HepG2 (cell line): ENCODE measurements at regions not wholly inside any gene's neighbourhood (a gene's known extent, or its start where the extent isn't known, plus 50 kb on each side); places are given as distances from the start of the nearest gene placed in this dataset.

Experiments used
- ATAC-seq: fragments of 200-7000 bp; cut with Tn5 transposase; 3 replicates; pipeline ENCODE4 v1.9.1; 2020; ENCODE audit warnings: mild to moderate bottlenecking, moderate library complexity
- BruUV-seq: library from RNA; stranded (reverse); fragments of 400-500 nt; replicated peaks from 2 replicates; lab custom pipeline; 2021; lab: Mats Ljungman, UMichigan
- CTCF ChIA-PET: fragments of 300-600 bp; formaldehyde crosslinking; extraction: SDS; loops from one replicate; lab custom pipeline; 2021; ENCODE audit warnings: low total read pairs, inconsistent platforms, low intra/inter-chr PET ratio; lab: Yijun Ruan, JAX
- POLR2A ChIA-PET: fragments of 350-600 bp; sonication (Branson Sonifier 250); formaldehyde crosslinking; loops from one replicate; lab custom pipeline; 2020; ENCODE audit warnings: antibody characterized with exemption, inconsistent platforms; lab: Yijun Ruan, JAX
- DNase-seq: peaks from one replicate; pipeline ENCODE4 v3.0.0-alpha.2; 2015; ENCODE audit warnings: low spot score
- FAIRE-seq: peaks from 3 replicates; lab custom pipeline; 2011; peaks lifted over from hg19 to GRCh38; lab: Jason Lieb, UNC
- H2AFZ ChIP-seq: one replicate; pipeline ENCODE4 v1.6.1; 2011; ENCODE audit warnings: low read length, inconsistent platforms
- H3K27ac ChIP-seq: fragments of 300-600 bp; 3 replicates; pipeline ENCODE4 v1.8.0; 2011; ENCODE audit warnings: mixed run types, mild to moderate bottlenecking, mixed read lengths, low read length, inconsistent platforms; ENCODE audit not compliant: insufficient read depth; ENCODE audit errors: extremely low read length
- H3K27me3 ChIP-seq, 2 experiments: fragments of 200-600 bp in 1 of 2; 2 replicates in 1 of 2; 3 replicates in 1 of 2; pipeline versions ENCODE4 v1.6.0 to v1.8.0; 2011; ENCODE audit warnings: low read length in 2 of 2, mild to moderate bottlenecking in 2 of 2, moderate library complexity in 2 of 2, inconsistent platforms in 1 of 2; ENCODE audit not compliant: insufficient read depth in 2 of 2, control insufficient read depth in 1 of 2
- H3K36me3 ChIP-seq, 2 experiments: fragments of 200-600 bp in 1 of 2; replicated peaks in 1 of 2; 2 replicates in 1 of 2; 3 replicates in 1 of 2; pipeline versions ENCODE4 v1.5.1 to v1.8.0; 2011; ENCODE audit warnings: low read length in 2 of 2, inconsistent platforms in 1 of 2; ENCODE audit not compliant: insufficient read depth in 2 of 2, control insufficient read depth in 1 of 2
- H3K4me1 ChIP-seq: 2 replicates; pipeline ENCODE4 v1.5.1; 2012; ENCODE audit warnings: low read length, inconsistent platforms; ENCODE audit not compliant: insufficient read depth
- H3K4me2 ChIP-seq: 2 replicates; pipeline ENCODE4 v1.6.0; 2011; ENCODE audit warnings: low read depth, low read length, inconsistent platforms
- H3K4me3 ChIP-seq, 3 experiments: fragments of 200-600 bp in 1 of 3; sonication (generic), shearing (Covaris generic) in 1 of 3; replicated peaks in 1 of 3; 2 replicates each; pipeline ENCODE4 v1.5.1; 2011 to 2016; ENCODE audit warnings: low read length in 3 of 3, inconsistent platforms in 2 of 3, low read depth in 2 of 3, mild to moderate bottlenecking in 2 of 3, control low read depth in 1 of 3, mixed read lengths in 1 of 3; ENCODE audit not compliant: insufficient read depth in 1 of 3
- H3K79me2 ChIP-seq: one replicate; pipeline ENCODE4 v1.6.1; 2011; ENCODE audit warnings: low read length, inconsistent platforms; ENCODE audit not compliant: insufficient read depth
- H3K9ac ChIP-seq: 2 replicates; pipeline ENCODE4 v1.6.0; 2011; ENCODE audit warnings: mild to moderate bottlenecking, low read depth, low read length, inconsistent platforms; ENCODE audit not compliant: insufficient read depth
- H3K9me3 ChIP-seq: 2 replicates; pipeline ENCODE4 v1.5.1; 2012; ENCODE audit warnings: mild to moderate bottlenecking, low read length
- H4K20me1 ChIP-seq: 2 replicates; pipeline ENCODE4 v1.6.0; 2011; ENCODE audit warnings: inconsistent platforms, mild to moderate bottlenecking, low read length, moderate library complexity; ENCODE audit not compliant: insufficient read depth
- FOXC1 ChIP-seq: sonication (generic); formaldehyde crosslinking; IDR thresholded peaks from 2 replicates; pipeline ENCODE4 v1.8.0; 2022; ENCODE audit warnings: mild to moderate bottlenecking, missing genetic modification reagents, borderline replicate concordance
- LCORL ChIP-seq, 2 experiments: fragments of 450-650 bp in 1 of 2; sonication (generic) in 1 of 2; formaldehyde crosslinking in 1 of 2; IDR thresholded peaks; 2 replicates each; pipeline versions ENCODE4 v1.5.0 to v1.6.1; 2017 to 2020; ENCODE audit warnings: antibody characterized with exemption in 1 of 2, missing genetic modification reagents in 1 of 2
- SAP130 ChIP-seq: IDR thresholded peaks from 2 replicates; pipeline ENCODE4 v1.6.1; 2016; ENCODE audit warnings: low read depth
- YY1 ChIP-seq: IDR thresholded peaks from 2 replicates; pipeline ENCODE4 v1.6.1; 2011; ENCODE audit warnings: low read length, low read depth, moderate library complexity, mild to moderate bottlenecking; ENCODE audit not compliant: insufficient read depth, insufficient replicate concordance
- ZFX ChIP-seq: sonication (generic); formaldehyde crosslinking; IDR thresholded peaks from 2 replicates; pipeline ENCODE4 v1.4.0; 2020; ENCODE audit warnings: mild to moderate bottlenecking, low read depth, missing genetic modification reagents, moderate library complexity
- ZNF281 ChIP-seq: sonication (generic); formaldehyde crosslinking; IDR thresholded peaks from 2 replicates; pipeline ENCODE4 v1.4.0; 2020; ENCODE audit warnings: missing genetic modification reagents, borderline replicate concordance
- ZNF562 ChIP-seq: sonication (generic); formaldehyde crosslinking; IDR thresholded peaks from 2 replicates; pipeline ENCODE4 v1.8.0; 2022; ENCODE audit warnings: missing genetic modification reagents, borderline replicate concordance
- WGBS: methylation state at CpG from one replicate; pipeline ENCODE4 v1.1.6; 2017; ENCODE audit warnings: low lambda C conversion rate; 5-methylcytosine and 5-hydroxymethylcytosine counted together
- in situ Hi-C: cut with HindIII; loops from 2 replicates; pipeline ENCODE4 v1.10.0; 2017; ENCODE audit warnings: low pct_unique_long_range_greater_than_20kb; ENCODE audit not compliant: extremely low pct_ligation_motif_present
- intact Hi-C: fragments of 100-400 bp; cut with micrococcal nuclease; formaldehyde crosslinking; loops from one replicate; pipeline ENCODE4 v1.10.0; 2022; ENCODE audit not compliant: unreplicated experiment
- TF ChIP-seq, protein P1 (sequence below): sonication (generic); formaldehyde crosslinking; IDR thresholded peaks from 2 replicates; pipeline ENCODE4 v1.8.0; 2022; ENCODE audit warnings: mild to moderate bottlenecking, missing genetic modification reagents, moderate library complexity

DNA sequence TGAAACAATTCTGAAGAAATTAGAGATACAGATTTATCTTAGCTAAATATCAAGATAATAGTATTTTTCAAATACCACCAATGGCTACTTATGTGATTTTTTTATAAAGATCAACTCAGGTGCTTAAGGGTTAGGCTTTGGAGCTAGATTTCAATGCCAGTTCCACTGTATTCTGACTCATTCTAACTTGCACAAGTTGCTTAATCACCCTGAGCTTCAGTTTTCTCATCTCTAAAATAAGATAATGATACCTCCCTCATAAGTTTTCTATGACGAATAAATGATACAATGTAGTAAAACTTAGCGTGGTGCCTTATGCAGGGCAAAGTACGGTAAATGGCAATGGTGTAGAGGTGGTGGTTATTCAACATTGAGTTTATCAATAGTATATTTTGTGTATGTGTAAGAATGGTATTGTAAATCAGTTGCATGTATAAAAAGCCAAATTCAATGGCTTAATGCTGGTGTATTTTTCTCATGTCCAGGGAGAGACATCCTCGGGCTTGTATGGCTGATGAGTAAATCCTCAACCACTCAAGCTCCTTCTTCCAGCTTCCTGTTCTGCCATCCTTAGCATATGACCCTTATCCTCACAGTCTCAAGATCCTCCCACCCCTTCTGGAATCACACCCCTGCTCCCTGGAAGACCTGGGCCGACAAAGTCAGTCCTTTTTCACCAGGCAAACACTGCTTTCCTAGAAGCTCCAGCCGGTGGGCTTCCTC is 505.9 kb upstream of the CFAP20DC start:
- Histone ChIP-seq H2AFZ (no peak overlapping the region), H4K20me1 (no peaks in the 10 kb centered on the region), H3K36me3 (no peaks in the 10 kb centered on the region), H3K4me1 (no peaks in the 10 kb centered on the region), H3K4me3 (no peak overlapping the region), H3K27me3 (no peaks in the 10 kb centered on the region), H3K4me2 (no peak overlapping the region), H3K9me3 (no peaks in the 10 kb centered on the region), H3K9ac (no peak overlapping the region), H3K27ac (no peak overlapping the region), H3K79me2 (no peaks in the 10 kb centered on the region)
- BruUV-seq, result no TSS peak
- no peak for TF ChIP-seq YY1
- no peak for ATAC-seq
- no peak for DNase-seq
- CTCF ChIA-PET, result interaction anchor here (0.6 kb wide), 1 partner anchor 302 kb away, joined by 3 read pairs; no protein-coding TSS in a partner anchor
- FAIRE-seq, result no peak
- intact Hi-C loops, result no loop called here
- WGBS, result 3% methylated on average over 6 of the region's 6 CpGs
- POLR2A ChIA-PET, result no interaction called here
- in situ Hi-C loops, result no loop called here

DNA sequence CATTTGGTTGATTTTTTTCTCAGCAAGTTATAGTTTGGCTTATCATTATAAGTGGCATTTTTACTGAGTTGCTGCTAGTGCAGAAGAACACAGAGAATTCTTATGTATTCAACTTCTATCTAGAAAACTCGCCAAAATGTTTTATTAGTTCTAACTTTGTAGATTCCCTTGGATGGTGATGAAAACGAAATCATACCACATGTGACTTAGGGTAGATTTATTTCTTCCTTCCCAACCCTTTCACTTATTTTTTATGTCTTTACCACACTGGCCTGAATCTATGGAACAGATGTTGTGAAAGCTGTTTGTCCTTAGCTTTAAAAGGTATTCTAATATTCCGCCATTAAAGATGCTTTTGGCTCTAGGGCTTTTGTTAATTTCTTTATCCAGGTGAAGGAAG is 503.3 kb upstream of the CFAP20DC start:
- Histone ChIP-seq H3K9me3 (no peaks in the 10 kb centered on the region), H2AFZ (no peak overlapping the region), H3K4me2 (no peak overlapping the region), H3K36me3 (no peaks in the 10 kb centered on the region), H3K27ac (no peak overlapping the region), H3K79me2 (no peaks in the 10 kb centered on the region), H3K4me3 (no peak overlapping the region), H4K20me1 (no peaks in the 10 kb centered on the region), H3K27me3 (no peaks in the 10 kb centered on the region), H3K4me1 (no peaks in the 10 kb centered on the region), H3K9ac (no peak overlapping the region)
- in situ Hi-C loops, result no loop called here
- POLR2A ChIA-PET, result no interaction called here
- intact Hi-C loops, result no loop called here
- WGBS, result 3% methylated on average over 3 of the region's 3 CpGs
- CTCF ChIA-PET, result no interaction called here
- no TSS peak for BruUV-seq
- ATAC-seq (no peak), DNase-seq (no peak), FAIRE-seq (no peak)
- TF ChIP-seq ZNF562 (CRISPR knock-in tag) (no peak), SAP130 (CRISPR knock-in tag) (no peak), ZNF281 (no peak), LCORL (IDR thresholded peaks at IDR 0.05) (no peak), LCORL (CRISPR knock-in tag; IDR thresholded peaks at IDR 0.05) (no peak), ZFX (CRISPR knock-in tag) (no peak), FOXC1 (CRISPR knock-in tag) (no peak)
- TF ChIP-seq, protein P1, sequence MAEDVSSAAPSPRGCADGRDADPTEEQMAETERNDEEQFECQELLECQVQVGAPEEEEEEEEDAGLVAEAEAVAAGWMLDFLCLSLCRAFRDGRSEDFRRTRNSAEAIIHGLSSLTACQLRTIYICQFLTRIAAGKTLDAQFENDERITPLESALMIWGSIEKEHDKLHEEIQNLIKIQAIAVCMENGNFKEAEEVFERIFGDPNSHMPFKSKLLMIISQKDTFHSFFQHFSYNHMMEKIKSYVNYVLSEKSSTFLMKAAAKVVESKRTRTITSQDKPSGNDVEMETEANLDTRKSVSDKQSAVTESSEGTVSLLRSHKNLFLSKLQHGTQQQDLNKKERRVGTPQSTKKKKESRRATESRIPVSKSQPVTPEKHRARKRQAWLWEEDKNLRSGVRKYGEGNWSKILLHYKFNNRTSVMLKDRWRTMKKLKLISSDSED (CRISPR knock-in tag), result no peak
